Neuronal stem cell (in vitro differentiated cells): ENCODE measurements at regions not wholly inside any gene's neighbourhood (a gene's known extent, or its start where the extent isn't known, plus 50 kb on each side); places are given as distances from the start of the nearest gene placed in this dataset.
A peak's percentile ranks its signal among the peaks of the same experiment; 100 is the strongest.

Source experiments
- DNase-seq: peaks from one replicate; pipeline ENCODE4 v3.0.0-alpha.2; 2013; ENCODE audit warnings: low spot score
- H2AFZ ChIP-seq: one replicate; pipeline ENCODE4 v1.6.1; 2013; ENCODE audit warnings: mild to moderate bottlenecking, low read length, inconsistent platforms
- H2AK5ac ChIP-seq: 2 replicates; pipeline ENCODE4 v1.6.1; 2013; ENCODE audit warnings: low read depth, mild to moderate bottlenecking, inconsistent platforms, low read length, moderate library complexity, mixed read lengths
- H2BK120ac ChIP-seq: 2 replicates; pipeline ENCODE4 v1.6.1; 2013; ENCODE audit warnings: low read depth, mild to moderate bottlenecking, inconsistent platforms, low read length, moderate library complexity, mixed read lengths
- H2BK12ac ChIP-seq: one replicate; pipeline ENCODE4 v1.6.1; 2013; ENCODE audit warnings: low read length, inconsistent platforms
- H2BK15ac ChIP-seq: 2 replicates; pipeline ENCODE4 v1.6.1; 2013; ENCODE audit warnings: mild to moderate bottlenecking, low read length, inconsistent platforms, mixed read lengths
- H2BK5ac ChIP-seq: one replicate; pipeline ENCODE4 v1.6.1; 2013; ENCODE audit warnings: inconsistent platforms, mild to moderate bottlenecking, low read length, moderate library complexity
- H3K14ac ChIP-seq: one replicate; pipeline ENCODE4 v1.6.1; 2013; ENCODE audit warnings: low read length, inconsistent platforms
- H3K18ac ChIP-seq: 2 replicates; pipeline ENCODE4 v1.6.1; 2013; ENCODE audit warnings: low read length, inconsistent platforms
- H3K23ac ChIP-seq: 2 replicates; pipeline ENCODE4 v1.6.1; 2013; ENCODE audit warnings: low read depth, mild to moderate bottlenecking, mixed read lengths, low read length, inconsistent platforms; ENCODE audit not compliant: poor library complexity
- H3K27ac ChIP-seq: replicated peaks from 3 replicates; pipeline ENCODE4 v1.5.1; 2013; ENCODE audit warnings: low read length, inconsistent platforms
- H3K27me3 ChIP-seq, 3 experiments: 2 replicates each; pipeline ENCODE4 v1.6.1; 2013; ENCODE audit warnings: low read length in 3 of 3, mild to moderate bottlenecking in 2 of 3, inconsistent platforms in 1 of 3, low read depth in 1 of 3, mixed read lengths in 1 of 3, moderate library complexity in 1 of 3; ENCODE audit not compliant: control insufficient read depth in 3 of 3, insufficient read depth in 3 of 3
- H3K36me3 ChIP-seq, 2 donors: replicated peaks in 1 of 2; 2 replicates each; pipeline ENCODE4 v1.6.1; 2013; ENCODE audit warnings: low read length in 2 of 2; ENCODE audit not compliant: control insufficient read depth in 2 of 2, insufficient read depth in 2 of 2
- H3K4ac ChIP-seq: 2 replicates; pipeline ENCODE4 v1.6.1; 2013; ENCODE audit warnings: inconsistent platforms, mild to moderate bottlenecking, low read length, moderate library complexity
- H3K4me1 ChIP-seq, 2 donors: 1 replicate in 1 of 2; 2 replicates in 1 of 2; pipeline ENCODE4 v1.6.1; 2013; ENCODE audit warnings: low read length in 2 of 2, low read depth in 1 of 2; ENCODE audit not compliant: control insufficient read depth in 2 of 2, insufficient read depth in 1 of 2
- H3K4me2 ChIP-seq: one replicate; pipeline ENCODE4 v1.6.1; 2013; ENCODE audit warnings: mild to moderate bottlenecking, low read length, inconsistent platforms; ENCODE audit not compliant: insufficient read depth, poor library complexity, severe bottlenecking
- H3K4me3 ChIP-seq, 2 donors: 2 replicates each; pipeline ENCODE4 v1.5.1; 2013; ENCODE audit warnings: low read length in 2 of 2, mild to moderate bottlenecking in 2 of 2, inconsistent platforms in 1 of 2, moderate library complexity in 1 of 2
- H3K79me1 ChIP-seq: one replicate; pipeline ENCODE4 v1.6.1; 2013; ENCODE audit warnings: low read depth, mild to moderate bottlenecking, inconsistent platforms, low read length, moderate library complexity
- H3K9ac ChIP-seq: one replicate; pipeline ENCODE4 v1.6.1; 2013; ENCODE audit warnings: mild to moderate bottlenecking, low read depth, low read length, inconsistent platforms; ENCODE audit not compliant: poor library complexity
- H3K9me3 ChIP-seq, 2 donors: replicated peaks in 1 of 2; 2 replicates each; pipeline versions ENCODE3 to v1.6.1; 2013; ENCODE audit warnings: low read length in 2 of 2, mild to moderate bottlenecking in 2 of 2, inconsistent platforms in 1 of 2, low read depth in 1 of 2, mixed read lengths in 1 of 2, moderate library complexity in 1 of 2; ENCODE audit not compliant: control insufficient read depth in 2 of 2, insufficient read depth in 1 of 2
- H4K8ac ChIP-seq: one replicate; pipeline ENCODE4 v1.6.1; 2013; ENCODE audit warnings: low read depth, mild to moderate bottlenecking, inconsistent platforms, low read length, moderate library complexity
- H4K91ac ChIP-seq: one replicate; pipeline ENCODE4 v1.6.1; 2013; ENCODE audit warnings: low read length, low read depth, mild to moderate bottlenecking, inconsistent platforms; ENCODE audit not compliant: poor library complexity
- WGBS, 2 donors: extraction: QIAGEN DNeasy Blood & Tissue Kit; methylation state at CpG; one replicate each; pipeline ENCODE4 v1.1.7; 2013; ENCODE audit warnings: missing lambda C conversion rate in 2 of 2, mixed read lengths in 1 of 2; ENCODE audit not compliant: insufficient read length in 2 of 2, insufficient replicate concordance in 1 of 2; ENCODE audit errors: extremely low coverage in 2 of 2; 5-methylcytosine and 5-hydroxymethylcytosine counted together

DNA sequence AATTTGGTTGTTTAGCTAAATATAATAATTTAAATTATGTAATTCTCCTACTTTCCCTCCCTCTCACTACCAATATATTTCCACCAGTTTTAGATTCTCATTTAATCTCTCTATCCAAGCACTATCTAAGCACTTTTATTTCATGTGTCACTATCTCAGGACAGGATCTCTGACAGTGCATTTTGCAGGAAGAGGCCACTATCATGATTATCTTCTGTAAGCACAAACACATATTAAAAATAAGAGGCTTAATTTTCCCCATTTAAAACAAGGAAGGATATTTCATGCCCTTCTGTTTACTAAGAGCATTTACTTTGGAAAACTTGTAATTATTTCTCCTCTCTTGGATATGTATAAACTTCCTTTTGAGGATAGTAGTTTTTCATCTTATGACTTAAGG is 726.2 kb upstream of the ZNF804A start:
- no peaks in the 10 kb centered on the region for H3K9me3 ChIP-seq
- no peak overlapping the region for H2BK15ac ChIP-seq
- no peak for DNase-seq
- no peak overlapping the region for H3K4me2 ChIP-seq
- H3K23ac ChIP-seq, result no peak overlapping the region
- no peaks in the 10 kb centered on the region for H3K36me3 ChIP-seq
- no peak overlapping the region for H3K9ac ChIP-seq
- no peak overlapping the region for H3K18ac ChIP-seq
- no peak overlapping the region for H3K4ac ChIP-seq
- H3K79me1 ChIP-seq, result no peaks in the 10 kb centered on the region
- H3K4me3 ChIP-seq, result no peak overlapping the region
- no peak overlapping the region for H3K27ac ChIP-seq
- no peaks in the 10 kb centered on the region for H3K27me3 ChIP-seq
- no peak overlapping the region for H2BK120ac ChIP-seq
- no peak overlapping the region for H2AK5ac ChIP-seq
- H4K8ac ChIP-seq, result no peak overlapping the region
- H4K91ac ChIP-seq, result no peak overlapping the region
- no peak overlapping the region for H2BK5ac ChIP-seq
- no peak overlapping the region for H2AFZ ChIP-seq
- no peaks in the 10 kb centered on the region for H3K4me1 ChIP-seq
- H2BK12ac ChIP-seq, result no peak overlapping the region
- H3K14ac ChIP-seq, result no peak overlapping the region

DNA sequence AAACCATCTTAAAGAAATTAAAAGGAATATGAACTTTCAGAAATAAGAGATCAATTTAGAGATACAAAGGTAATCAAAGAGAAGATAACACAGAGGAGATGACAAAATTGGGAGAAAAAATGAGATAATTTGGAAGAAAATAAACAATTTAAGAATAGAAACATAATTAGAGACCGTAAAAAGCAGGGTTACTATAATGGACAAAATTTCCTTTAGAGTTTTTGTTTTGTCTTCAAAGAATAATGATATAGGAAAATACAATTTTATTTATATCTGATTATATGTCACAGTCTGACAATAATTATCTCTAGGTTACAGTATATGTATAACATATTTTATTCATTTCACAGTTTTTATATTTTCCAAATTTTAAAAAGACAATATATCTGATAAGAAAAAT is 716.4 kb upstream of the ZNF804A start:
- Histone ChIP-seq H3K4me2 (no peak overlapping the region), H2AK5ac (no peak overlapping the region), H2BK120ac (no peak overlapping the region), H2BK12ac (no peak overlapping the region), H3K79me1 (no peaks in the 10 kb centered on the region), H4K8ac (no peak overlapping the region), H2BK15ac (no peak overlapping the region), H3K18ac (no peak overlapping the region), H3K14ac (no peak overlapping the region), H4K91ac (no peak overlapping the region), H3K9ac (no peak overlapping the region), H3K4me3 (no peak overlapping the region), H3K4me1 (no peaks in the 10 kb centered on the region), H3K23ac (no peak overlapping the region), H3K27ac (no peak overlapping the region), H2AFZ (no peak overlapping the region), H3K9me3 (no peaks in the 10 kb centered on the region), H3K36me3 (no peaks in the 10 kb centered on the region), H2BK5ac (no peak overlapping the region), H3K4ac (no peak overlapping the region), H3K27me3 (no peaks in the 10 kb centered on the region)
- DNase-seq, result no peak
- no CpG with 5 or more reads among the region's 1 CpG for WGBS, 2 donors

DNA sequence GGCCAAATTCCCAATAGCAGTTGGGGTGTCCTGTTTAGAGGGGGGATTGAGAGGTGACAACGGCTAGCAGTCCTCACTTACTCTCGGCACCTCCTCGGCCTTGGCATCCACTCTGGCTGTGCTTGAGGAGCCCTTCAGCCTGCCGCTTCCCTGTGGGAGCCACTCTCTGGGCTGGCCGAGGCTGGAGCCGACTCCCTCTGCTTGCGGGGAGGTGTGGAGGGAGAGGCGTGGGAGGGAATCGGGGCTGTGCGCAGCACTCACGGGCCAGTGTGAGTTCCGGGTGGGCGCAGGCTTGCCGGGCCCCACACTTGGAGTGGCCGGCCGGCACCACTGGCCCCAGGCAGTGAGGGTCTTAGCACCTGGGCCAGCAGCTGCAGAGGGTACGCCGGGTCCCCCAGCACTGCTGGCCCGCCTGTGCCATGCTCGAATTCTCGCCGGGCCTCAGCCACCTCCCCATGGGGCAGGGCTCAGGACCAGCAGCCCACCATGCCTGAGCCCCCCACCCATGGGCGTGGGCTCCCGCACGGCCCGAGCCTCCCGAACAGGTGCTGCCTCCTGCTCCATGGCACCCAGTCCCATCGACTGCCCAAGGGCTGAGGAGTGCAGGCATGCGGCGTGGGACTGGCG is 705.9 kb upstream of the ZNF804A start:
- no peak overlapping the region for H4K91ac ChIP-seq
- no peak overlapping the region for H2AK5ac ChIP-seq

DNA sequence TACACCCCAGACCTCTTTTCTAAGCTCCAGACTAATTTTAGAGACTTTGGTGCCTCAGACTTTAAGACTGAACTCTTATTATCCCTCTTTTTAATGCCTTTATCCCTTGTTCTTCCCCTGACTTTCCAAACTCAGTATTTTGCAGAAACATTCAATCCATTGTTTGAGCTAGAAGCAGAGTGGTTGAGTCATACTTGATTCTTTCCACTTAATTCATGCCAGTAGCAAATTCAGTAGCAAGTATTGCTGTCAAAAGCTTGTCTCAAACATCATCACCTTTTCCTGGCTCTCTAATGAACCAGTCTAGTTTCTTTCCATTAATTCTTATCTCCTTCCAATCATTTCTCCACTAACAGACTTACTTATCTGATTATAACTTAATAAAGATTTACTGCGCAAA is 699.7 kb upstream of the ZNF804A start:
- Histone ChIP-seq H3K4me2 (no peak overlapping the region), H3K23ac (no peak overlapping the region), H3K4me3 (no peak overlapping the region), H2BK5ac (no peak overlapping the region), H2AK5ac (no peak overlapping the region), H2BK12ac (no peak overlapping the region), H3K4ac (no peak overlapping the region), H2BK15ac (no peak overlapping the region), H3K27me3 (no peaks in the 10 kb centered on the region), H3K18ac (no peak overlapping the region), H3K36me3 (no peaks in the 10 kb centered on the region), H3K79me1 (no peaks in the 10 kb centered on the region), H3K14ac (no peak overlapping the region), H2AFZ (peak overlapping the region; percentile 51), H2BK120ac (no peak overlapping the region), H3K4me1 (no peaks in the 10 kb centered on the region), H4K8ac (no peak overlapping the region), H3K27ac (no peak overlapping the region), H3K9me3 (no peaks in the 10 kb centered on the region), H4K91ac (no peak overlapping the region), H3K9ac (no peak overlapping the region)
- no peak for DNase-seq
- 100% methylated on average over 1 of the region's 1 CpG; no CpG with 5 or more reads in 1 of the 2 donors for WGBS, 2 donors

More for the DNA sequence above, 705.9 kb upstream of the ZNF804A start:
- no peak overlapping the region for H2BK15ac ChIP-seq
- no peaks in the 10 kb centered on the region for H3K9me3 ChIP-seq
- no peaks in the 10 kb centered on the region for H3K36me3 ChIP-seq
- no peak overlapping the region for H3K4me2 ChIP-seq
- peak overlapping the region; percentile 71 for H3K14ac ChIP-seq
- no CpG with 5 or more reads among the region's 31 CpGs for WGBS, 2 donors
- H3K4me3 ChIP-seq, result no peak overlapping the region
- no peak for DNase-seq
- H3K23ac ChIP-seq, result no peak overlapping the region
- no peaks in the 10 kb centered on the region for H3K4me1 ChIP-seq
- H3K9ac ChIP-seq, result no peak overlapping the region
- no peak overlapping the region for H3K27ac ChIP-seq
- no peaks in the 10 kb centered on the region for H3K79me1 ChIP-seq
- H3K18ac ChIP-seq, result no peak overlapping the region
- no peak overlapping the region for H3K4ac ChIP-seq
- no peak overlapping the region for H2AFZ ChIP-seq
- H2BK12ac ChIP-seq, result no peak overlapping the region
- no peak overlapping the region for H4K8ac ChIP-seq
- no peak overlapping the region for H2BK5ac ChIP-seq
- H2BK120ac ChIP-seq, result no peak overlapping the region
- no peaks in the 10 kb centered on the region for H3K27me3 ChIP-seq
